ENCODE measurements at regions not wholly inside any gene's neighbourhood (a gene's known extent, or its start where the extent isn't known, plus 50 kb on each side); places are given as distances from the start of the nearest gene placed in this dataset.

GRCh38 chr4:104113850-104114249 lies 380.8 kb downstream of the CXXC4 start:
- no peak for TF ChIP-seq POLR2AphosphoS5 (IDR thresholded peaks at IDR 0.05; ENCODE audit: low read depth, low read length)
- TF ChIP-seq POLR2A (IDR thresholded peaks at IDR 0.05; ENCODE audit: low read depth, low read length), result no peak

Data from GM12892 (cell line).